SH-SY5Y (cell line): ENCODE measurements at regions not wholly inside any gene's neighbourhood (a gene's known extent, or its start where the extent isn't known, plus 50 kb on each side); places are given as distances from the start of the nearest gene placed in this dataset.

Experiments used
- GATA2 ChIP-seq: IDR thresholded peaks from 2 replicates; pipeline ENCODE4 v1.6.1; 2011; ENCODE audit warnings: mild to moderate bottlenecking, low read depth, low read length
- GATA3 ChIP-seq: IDR thresholded peaks from 2 replicates; pipeline ENCODE4 v1.6.1; 2011; ENCODE audit warnings: low read depth, mild to moderate bottlenecking, low read length, moderate library complexity

DNA sequence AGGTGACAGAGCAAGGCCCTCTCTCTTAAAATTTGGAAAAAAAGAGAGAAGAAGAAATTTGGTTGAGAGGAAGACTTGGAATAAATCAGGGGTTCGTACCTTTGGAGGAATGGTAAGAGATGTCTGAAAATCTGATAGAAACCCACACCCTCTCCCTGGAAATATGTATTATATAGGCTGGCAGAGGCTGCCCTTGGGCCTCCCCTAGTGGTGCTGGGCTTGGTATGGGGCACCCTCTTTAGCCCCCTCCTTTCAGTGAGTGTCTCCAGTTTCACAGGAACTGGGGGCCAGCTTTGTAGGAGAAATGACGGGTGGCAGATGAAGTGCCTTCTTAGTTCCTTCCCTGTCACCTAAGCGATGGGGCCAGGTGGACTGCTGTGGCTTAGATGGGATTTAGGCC, 82.9 kb upstream of the SLC2A1 start:
- TF ChIP-seq GATA3 = no peak
- no peak for TF ChIP-seq GATA2
